ENCODE measurements at regions not wholly inside any gene's neighbourhood (a gene's known extent, or its start where the extent isn't known, plus 50 kb on each side); places are given as distances from the start of the nearest gene placed in this dataset.

- no peaks in the 10 kb centered on the region for H3F3A ChIP-seq (ENCODE audit: insufficient read depth, low read length)
- H4K20me1 ChIP-seq (ENCODE audit: insufficient read depth, low read length): no peaks in the 10 kb centered on the region
- TF ChIP-seq CTCF (IDR thresholded peaks at IDR 0.05; ENCODE audit: low read length) (no peak), EZH2 (optimal IDR thresholded peaks at IDR 0.05; ENCODE audit: low read depth, low read length) (no peak), EZH2phosphoT487 (IDR thresholded peaks at IDR 0.05; ENCODE audit: low read length) (no peak)
- H2AFZ ChIP-seq (ENCODE audit: low read length): no peak overlapping the region
- no peak overlapping the region for H3K4me2 ChIP-seq (ENCODE audit: low read depth, low read length)
- no peaks in the 10 kb centered on the region for H3K9me2 ChIP-seq (replicated peaks; ENCODE audit: insufficient read depth, low read length)
- H3K27ac ChIP-seq (ENCODE audit: low read length): no peak overlapping the region
- DNase-seq: no peak
- no peak overlapping the region for H3K9ac ChIP-seq (ENCODE audit: low read length)
- H3K27me3 ChIP-seq (replicated peaks; ENCODE audit: insufficient read depth, low read length): no peaks in the 10 kb centered on the region
- no peaks in the 10 kb centered on the region for H3K36me3 ChIP-seq (replicated peaks; ENCODE audit: insufficient read depth, low read length)
- H3K79me2 ChIP-seq (ENCODE audit: low read length): no peaks in the 10 kb centered on the region
- no peaks in the 10 kb centered on the region for H3K4me1 ChIP-seq (ENCODE audit: low read length)
- no peak overlapping the region for H3K4me3 ChIP-seq (ENCODE audit: low read length)
- no peaks in the 10 kb centered on the region for H3K9me3 ChIP-seq (replicated peaks; ENCODE audit: insufficient read depth, low read length)
These were observed 54.9 kb upstream of the BOD1 start for GRCh38 chr5:173671121-173671949.

- Histone ChIP-seq H3K4me1 (ENCODE audit: low read length) (no peaks in the 10 kb centered on the region), H3K9me3 (replicated peaks; ENCODE audit: insufficient read depth, low read length) (no peaks in the 10 kb centered on the region), H2AFZ (ENCODE audit: low read length) (no peak overlapping the region), H3K36me3 (replicated peaks; ENCODE audit: insufficient read depth, low read length) (no peaks in the 10 kb centered on the region), H3K9ac (ENCODE audit: low read length) (no peak overlapping the region), H3K79me2 (ENCODE audit: low read length) (no peaks in the 10 kb centered on the region), H3K4me2 (ENCODE audit: low read depth, low read length) (no peak overlapping the region), H3K27me3 (replicated peaks; ENCODE audit: insufficient read depth, low read length) (no peaks in the 10 kb centered on the region), H4K20me1 (ENCODE audit: insufficient read depth, low read length) (no peaks in the 10 kb centered on the region), H3F3A (ENCODE audit: insufficient read depth, low read length) (no peaks in the 10 kb centered on the region), H3K4me3 (ENCODE audit: low read length) (no peak overlapping the region), H3K27ac (ENCODE audit: low read length) (no peak overlapping the region), H3K9me2 (replicated peaks; ENCODE audit: insufficient read depth, low read length) (no peaks in the 10 kb centered on the region)
- no peak for DNase-seq
- TF ChIP-seq CTCF (IDR thresholded peaks at IDR 0.05; ENCODE audit: low read length): no peak
- no peak for TF ChIP-seq EZH2 (optimal IDR thresholded peaks at IDR 0.05; ENCODE audit: low read depth, low read length)
- TF ChIP-seq EZH2phosphoT487 (IDR thresholded peaks at IDR 0.05; ENCODE audit: low read length): no peak
These were observed 55.7 kb upstream of the BOD1 start for GRCh38 chr5:173672166-173672565.

- Histone ChIP-seq H3K4me3 (ENCODE audit: low read length) (no peak overlapping the region), H3K36me3 (replicated peaks; ENCODE audit: insufficient read depth, low read length) (no peaks in the 10 kb centered on the region), H3K4me1 (ENCODE audit: low read length) (peaks cover 2% of the 10 kb centered on the region; the same call in 1 of the 2 replicates), H3K27me3 (replicated peaks; ENCODE audit: insufficient read depth, low read length) (no peaks in the 10 kb centered on the region), H3K27ac (ENCODE audit: low read length) (no peak overlapping the region), H3K9me3 (replicated peaks; ENCODE audit: insufficient read depth, low read length) (no peaks in the 10 kb centered on the region), H3K9ac (ENCODE audit: low read length) (no peak overlapping the region), H3K9me2 (replicated peaks; ENCODE audit: insufficient read depth, low read length) (no peaks in the 10 kb centered on the region), H4K20me1 (ENCODE audit: insufficient read depth, low read length) (no peaks in the 10 kb centered on the region), H3K4me2 (ENCODE audit: low read depth, low read length) (no peak overlapping the region), H2AFZ (ENCODE audit: low read length) (no peak overlapping the region), H3K79me2 (ENCODE audit: low read length) (no peaks in the 10 kb centered on the region), H3F3A (ENCODE audit: insufficient read depth, low read length) (no peaks in the 10 kb centered on the region)
- DNase-seq: no peak
- TF ChIP-seq EZH2phosphoT487 (IDR thresholded peaks at IDR 0.05; ENCODE audit: low read length) (no peak), CTCF (IDR thresholded peaks at IDR 0.05; ENCODE audit: low read length) (no peak), EZH2 (optimal IDR thresholded peaks at IDR 0.05; ENCODE audit: low read depth, low read length) (no peak)
These were observed 56.4 kb upstream of the BOD1 start for GRCh38 chr5:173672891-173673290.
